NOMO-1 treated with DMSO at 0.1 percent for 48 hours (cell line): ENCODE measurements at regions not wholly inside any gene's neighbourhood (a gene's known extent, or its start where the extent isn't known, plus 50 kb on each side); places are given as distances from the start of the nearest gene placed in this dataset.
"Not testable (repeated sequence)": the region's sequence is repeated elsewhere in the genome, so short reads cannot be mapped to it uniquely, and the experiment has no call there.

Source experiments
- DNase-seq: peaks from one replicate; lab custom pipeline; 2025; ENCODE audit not compliant: unreplicated experiment; lab: John Stamatoyannopoulos, UW

DNA sequence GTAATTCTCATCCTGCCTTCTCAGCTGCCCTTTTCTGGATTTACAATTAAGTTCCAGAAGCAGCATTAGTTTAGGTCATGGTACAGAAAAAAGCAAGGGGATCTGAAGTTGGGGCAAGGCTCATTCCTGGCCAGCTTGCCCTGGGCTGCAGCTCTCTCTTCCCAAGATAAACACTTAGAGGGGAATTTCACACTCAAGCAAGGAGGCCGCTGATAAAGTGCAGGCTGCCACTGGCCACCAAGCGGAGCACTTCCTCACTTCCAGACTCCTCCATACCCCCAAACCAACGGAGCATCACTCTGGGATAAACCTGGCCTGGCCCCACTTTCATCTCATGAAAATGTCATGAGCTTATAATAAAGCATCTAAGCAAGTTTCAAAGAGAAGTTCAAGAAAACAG lies 445.5 kb upstream of the MKI67 start:
- no peak for DNase-seq

DNA sequence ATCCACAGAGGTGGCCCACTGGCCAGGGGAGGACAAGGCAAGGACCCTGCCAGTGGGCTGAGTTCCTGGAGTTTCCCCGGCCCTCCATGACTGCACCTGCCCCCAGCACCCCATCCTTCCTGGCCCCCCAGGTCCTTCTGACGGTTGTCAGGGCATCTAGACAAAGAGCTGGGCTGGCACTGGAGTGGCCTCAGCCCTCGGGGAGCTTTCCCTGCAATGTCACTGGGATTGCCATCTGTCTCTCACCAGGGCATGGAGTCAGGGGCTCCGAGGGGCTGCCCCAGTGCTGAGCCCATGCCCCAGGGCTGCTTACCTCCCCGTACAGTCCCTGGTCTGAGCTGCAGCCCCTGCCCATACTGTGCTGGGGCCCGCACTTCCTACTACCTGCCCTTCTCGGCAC lies 446.5 kb upstream of the MKI67 start:
- DNase-seq = no peak

DNA sequence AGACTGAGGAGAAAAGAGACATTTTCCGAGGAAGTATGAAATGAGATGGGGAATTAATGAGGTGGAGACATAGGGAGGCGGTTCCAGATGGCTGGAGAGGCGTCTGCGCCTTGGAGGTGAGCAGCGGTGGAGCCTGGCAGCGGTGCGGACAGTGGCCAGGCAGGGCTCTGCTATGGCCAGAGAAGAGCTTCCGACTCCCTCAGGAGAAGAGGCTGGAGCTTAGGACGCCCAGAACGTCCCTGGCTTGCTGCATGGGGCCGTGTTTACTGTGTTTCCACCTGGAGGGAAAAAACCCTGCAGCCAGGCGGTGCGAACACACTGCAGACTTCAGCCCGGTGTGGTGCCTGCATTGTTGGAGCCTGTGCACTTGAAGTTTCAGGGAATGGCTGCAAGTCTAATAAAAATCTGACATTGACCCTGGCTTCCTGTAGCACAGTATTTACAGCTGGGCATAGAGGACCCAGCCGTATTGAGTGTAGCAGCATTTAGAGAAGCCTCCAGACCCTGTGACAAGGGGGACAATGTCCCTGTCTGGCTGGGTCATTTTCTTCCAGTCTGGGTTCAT lies 447.1 kb upstream of the MKI67 start:
- no peak for DNase-seq

DNA sequence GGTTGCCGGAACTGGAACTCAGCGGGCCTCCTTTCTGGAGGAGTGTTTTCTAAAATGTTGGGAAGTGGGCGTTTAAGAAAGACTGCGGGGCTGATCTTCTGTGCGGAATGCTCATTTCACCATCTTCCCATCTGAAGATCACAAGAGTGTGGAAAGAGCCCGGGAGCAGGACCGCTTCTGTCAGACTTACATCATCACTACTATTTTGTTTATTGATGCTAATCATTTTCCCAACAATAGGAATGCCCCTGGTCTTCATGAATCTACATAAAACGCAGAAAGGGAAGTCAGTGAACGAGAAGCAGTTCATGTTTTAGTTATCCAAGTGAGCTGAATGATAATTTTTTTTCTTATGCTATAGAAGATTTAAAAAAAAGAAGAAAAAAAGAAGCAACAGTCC lies 447.8 kb upstream of the MKI67 start:
- DNase-seq = no peak

DNA sequence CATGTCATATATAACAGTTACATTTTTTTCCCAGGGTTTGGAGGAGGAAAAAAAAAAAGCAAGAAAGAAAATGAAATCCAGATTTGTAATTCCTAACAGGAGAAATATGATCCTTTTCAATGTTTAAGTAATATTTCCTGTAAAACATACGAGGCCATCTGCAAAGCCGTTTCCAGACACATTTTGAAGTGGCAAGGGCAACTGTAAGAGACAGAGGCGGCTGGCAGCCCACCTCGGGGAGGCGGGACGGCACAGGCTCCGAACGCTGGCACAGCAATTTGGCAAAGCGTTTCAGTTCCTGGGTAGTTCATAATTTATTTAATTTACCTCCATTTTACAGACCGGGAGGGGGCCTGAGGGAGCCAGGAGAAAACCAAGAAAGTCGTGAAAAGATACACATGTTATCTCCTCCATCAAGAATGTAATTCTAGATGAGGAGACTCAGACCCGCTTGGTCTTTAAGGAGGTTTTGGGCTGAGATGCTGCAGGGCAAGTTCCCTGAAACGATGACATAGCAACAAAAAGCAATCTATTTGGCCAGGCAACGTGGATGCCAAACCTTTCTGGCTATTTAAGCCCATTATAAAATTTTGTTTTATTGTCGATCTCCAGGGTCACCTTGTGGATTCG lies 448.5 kb upstream of the MKI67 start:
- DNase-seq = no peak

DNA sequence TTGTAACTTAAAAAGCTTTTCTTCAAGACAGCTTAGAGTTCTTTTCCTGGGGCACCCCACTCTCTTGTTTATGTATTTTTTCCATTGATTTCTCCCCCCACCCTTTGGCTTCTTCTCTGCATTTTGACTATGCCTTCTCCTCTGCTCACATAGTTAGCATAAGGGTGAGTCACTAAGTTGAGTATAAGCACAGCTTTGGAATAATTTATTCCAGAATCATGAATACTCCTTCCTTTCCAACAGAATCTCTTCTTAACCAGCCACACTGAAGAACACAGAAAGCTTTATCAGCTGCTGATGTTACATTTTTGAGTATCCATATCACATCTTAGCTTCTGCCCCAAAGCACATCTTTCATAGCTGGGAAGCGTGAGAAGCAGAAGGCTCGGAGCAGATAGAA lies 449.5 kb upstream of the MKI67 start:
- DNase-seq = no peak

- no peak for DNase-seq
These were observed 450.1 kb upstream of the MKI67 start for GRCh38 chr10:128576336-128576735.

GRCh38 chr10:128576943-128577670 lies 450.9 kb upstream of the MKI67 start:
- no peak for DNase-seq

DNA sequence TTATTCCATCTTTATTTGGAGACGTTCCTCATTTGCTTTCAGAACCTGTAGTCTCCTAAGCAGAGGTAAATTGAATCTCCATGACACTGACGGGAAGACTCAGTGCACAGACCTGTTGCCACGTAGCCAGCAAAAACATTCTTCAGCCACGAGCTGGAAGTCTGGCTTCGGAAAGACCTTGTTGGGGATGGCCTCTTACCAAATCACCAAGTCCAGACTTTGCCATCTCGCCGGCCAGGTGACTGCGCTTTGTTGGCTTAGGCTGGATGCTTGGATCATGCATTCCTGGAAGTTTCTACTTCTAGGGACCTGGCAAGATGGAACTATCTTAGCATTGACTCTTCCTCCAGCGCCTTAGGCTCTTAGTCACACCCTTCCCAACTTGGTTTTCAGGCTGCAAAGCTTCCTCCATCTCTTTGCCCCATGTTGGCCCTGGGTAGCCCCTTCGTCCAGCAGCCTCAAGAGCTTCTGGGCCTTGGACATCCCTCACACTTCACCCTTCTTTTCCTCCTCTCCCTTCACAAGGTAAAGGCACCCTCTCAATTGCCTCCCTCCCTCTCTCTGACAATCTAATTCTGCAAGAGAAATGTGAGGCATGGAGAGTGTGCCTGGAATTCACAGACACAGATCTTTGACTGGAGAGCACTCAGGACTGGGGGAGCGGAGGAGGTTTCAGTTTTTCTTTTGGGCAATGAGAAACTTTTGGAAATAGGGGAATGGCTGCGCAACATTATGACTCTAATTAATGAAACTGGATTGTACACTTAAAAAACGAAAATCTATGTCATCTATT lies 451.9 kb upstream of the MKI67 start:
- DNase-seq = no peak

GRCh38 chr10:128578766-128579165 lies 452.5 kb upstream of the MKI67 start:
- DNase-seq = no peak

- no peak for DNase-seq
These were observed 453.1 kb upstream of the MKI67 start for GRCh38 chr10:128579280-128579865.

- no peak for DNase-seq
These were observed 453.7 kb upstream of the MKI67 start for GRCh38 chr10:128579901-128580300.

DNA sequence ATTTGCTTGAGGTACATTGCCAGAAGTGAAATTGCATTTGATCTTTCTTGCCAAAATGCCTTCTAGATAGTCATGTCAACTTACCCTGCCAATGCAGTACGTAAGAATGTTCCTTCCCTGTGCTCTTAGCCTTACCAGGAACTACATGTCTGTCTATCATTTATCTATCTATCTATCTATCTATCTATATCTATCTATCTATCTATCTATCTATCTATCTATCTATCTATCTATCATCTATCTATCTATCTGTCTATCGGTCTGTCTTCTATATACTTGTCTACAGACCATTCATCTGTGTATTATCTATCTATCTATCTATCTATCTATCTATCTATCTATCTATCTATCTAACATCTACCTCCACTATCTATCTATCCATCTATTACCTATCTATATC lies 456.9 kb upstream of the MKI67 start:
- not testable (repeated sequence) for DNase-seq

- DNase-seq = not testable (repeated sequence)
These were observed 460.4 kb upstream of the MKI67 start for GRCh38 chr10:128586599-128586998.

- DNase-seq = no peak
These were observed 461.5 kb upstream of the MKI67 start for GRCh38 chr10:128587689-128588088.

DNA sequence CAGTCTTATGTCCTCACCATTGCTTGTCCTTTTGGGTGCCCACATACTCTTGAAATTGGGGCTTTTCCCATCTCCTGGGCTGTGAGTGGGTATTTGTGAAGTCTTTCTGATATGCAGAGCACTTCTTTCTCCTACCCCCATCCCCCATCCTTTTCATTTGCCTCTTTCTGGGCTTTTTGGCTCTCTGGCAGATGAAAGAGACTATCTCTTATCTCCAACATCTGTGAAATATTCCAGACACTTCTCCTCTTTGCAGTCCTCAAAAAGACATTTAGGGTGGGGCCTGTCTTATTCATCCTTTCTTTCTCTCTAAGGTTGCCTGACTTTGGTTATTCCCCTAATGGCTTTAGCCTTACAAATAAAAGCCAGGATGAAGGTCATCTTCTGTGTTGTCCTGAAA lies 462.2 kb upstream of the MKI67 start:
- DNase-seq = no peak

GRCh38 chr10:128594688-128595087 lies 468.5 kb upstream of the MKI67 start:
- DNase-seq = no peak

DNA sequence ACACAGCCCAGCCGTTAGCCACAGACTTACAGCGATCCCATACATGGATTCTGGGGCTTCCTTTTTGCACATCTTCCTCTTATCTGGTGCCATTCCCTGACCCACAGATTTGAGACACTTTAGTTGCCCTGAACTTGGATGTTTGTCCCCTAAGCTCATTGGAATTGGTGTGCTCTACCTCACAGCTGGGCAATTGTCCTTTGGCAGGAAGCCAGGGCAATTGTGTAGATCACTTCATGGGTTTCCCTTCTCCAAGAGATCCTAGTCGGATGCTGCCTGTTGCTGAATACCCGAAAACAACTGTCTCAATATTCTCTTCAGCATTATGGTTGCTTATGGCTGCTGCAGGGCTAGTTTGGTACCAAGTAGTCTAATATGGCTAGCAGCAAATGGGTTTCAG lies 470.7 kb upstream of the MKI67 start:
- DNase-seq = no peak

- DNase-seq = no peak
These were observed 472.8 kb upstream of the MKI67 start for GRCh38 chr10:128599030-128599429.

DNA sequence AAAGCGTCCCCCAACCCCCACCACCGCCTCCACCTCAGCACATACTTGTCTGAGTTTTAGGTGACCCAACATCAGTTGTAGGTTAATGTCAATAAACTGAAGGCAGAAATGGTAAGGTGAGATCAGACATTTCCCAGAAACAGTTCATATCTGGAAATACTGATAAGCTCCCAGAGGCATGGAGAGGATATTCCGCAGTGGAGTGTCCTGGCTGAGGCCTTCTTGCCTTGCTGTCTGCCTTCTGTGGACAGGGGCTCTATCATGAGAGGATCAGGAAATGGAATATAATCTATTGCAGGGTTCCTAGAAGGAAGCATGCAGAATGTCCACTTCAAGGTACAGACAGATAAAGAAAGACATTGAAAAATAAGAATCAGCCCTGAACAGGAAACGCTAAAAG lies 473.3 kb upstream of the MKI67 start:
- no peak for DNase-seq

- DNase-seq = no peak
These were observed 476.0 kb upstream of the MKI67 start for GRCh38 chr10:128602183-128602582.
